NCI-H1436 treated with DMSO at 0.1 percent for 48 hours (cell line): ENCODE measurements at regions not wholly inside any gene's neighbourhood (a gene's known extent, or its start where the extent isn't known, plus 50 kb on each side); places are given as distances from the start of the nearest gene placed in this dataset.

Experiments
- DNase-seq: peaks from one replicate; lab custom pipeline; 2025; lab: John Stamatoyannopoulos, UW

GRCh38 chr2:212708355-212708754, 169.8 kb upstream of the ERBB4 start:
- DNase-seq = no peak

- DNase-seq = no peak
Measured at GRCh38 chr2:212695426-212695825, 156.8 kb upstream of the ERBB4 start.

GRCh38 chr2:212694398-212694797, 155.8 kb upstream of the ERBB4 start:
- no peak for DNase-seq

- no peak for DNase-seq
Measured at GRCh38 chr2:212692466-212692865, 153.9 kb upstream of the ERBB4 start.

- DNase-seq = no peak
Measured at GRCh38 chr2:212686285-212686895, 147.8 kb upstream of the ERBB4 start.

GRCh38 chr2:212683346-212684097, 144.9 kb upstream of the ERBB4 start:
- no peak for DNase-seq

GRCh38 chr2:212682937-212683336, 144.3 kb upstream of the ERBB4 start:
- DNase-seq = no peak

GRCh38 chr2:212677466-212677865, 138.9 kb upstream of the ERBB4 start:
- DNase-seq = no peak

- no peak for DNase-seq
Measured at GRCh38 chr2:212672186-212672585, 133.6 kb upstream of the ERBB4 start.

- no peak for DNase-seq
Measured at GRCh38 chr2:212669761-212670160, 131.2 kb upstream of the ERBB4 start.

GRCh38 chr2:212667751-212668316, 129.2 kb upstream of the ERBB4 start:
- DNase-seq = no peak

- DNase-seq = no peak
Measured at GRCh38 chr2:212665948-212666347, 127.3 kb upstream of the ERBB4 start.

- DNase-seq = no peak
Measured at GRCh38 chr2:212659441-212659840, 120.8 kb upstream of the ERBB4 start.

- no peak for DNase-seq
Measured at GRCh38 chr2:212649646-212650045, 111.0 kb upstream of the ERBB4 start.

- no peak for DNase-seq
Measured at GRCh38 chr2:212646698-212647366, 108.2 kb upstream of the ERBB4 start.

GRCh38 chr2:212644195-212644837, 105.7 kb upstream of the ERBB4 start:
- DNase-seq = no peak

GRCh38 chr2:212640428-212640827, 101.8 kb upstream of the ERBB4 start:
- DNase-seq = no peak

GRCh38 chr2:212638694-212639093, 100.1 kb upstream of the ERBB4 start:
- DNase-seq = no peak

GRCh38 chr2:212628586-212628985, 90.0 kb upstream of the ERBB4 start:
- no peak for DNase-seq

- no peak for DNase-seq
Measured at GRCh38 chr2:212626371-212626918, 87.8 kb upstream of the ERBB4 start.

GRCh38 chr2:212619954-212620353, 81.4 kb upstream of the ERBB4 start:
- DNase-seq = no peak

- DNase-seq = no peak
Measured at GRCh38 chr2:212618636-212619035, 80.0 kb upstream of the ERBB4 start.
